ENCODE measurements at regions not wholly inside any gene's neighbourhood (a gene's known extent, or its start where the extent isn't known, plus 50 kb on each side); places are given as distances from the start of the nearest gene placed in this dataset.
"Not testable (repeated sequence)": the region's sequence is repeated elsewhere in the genome, so short reads cannot be mapped to it uniquely, and the experiment has no call there.

DNA sequence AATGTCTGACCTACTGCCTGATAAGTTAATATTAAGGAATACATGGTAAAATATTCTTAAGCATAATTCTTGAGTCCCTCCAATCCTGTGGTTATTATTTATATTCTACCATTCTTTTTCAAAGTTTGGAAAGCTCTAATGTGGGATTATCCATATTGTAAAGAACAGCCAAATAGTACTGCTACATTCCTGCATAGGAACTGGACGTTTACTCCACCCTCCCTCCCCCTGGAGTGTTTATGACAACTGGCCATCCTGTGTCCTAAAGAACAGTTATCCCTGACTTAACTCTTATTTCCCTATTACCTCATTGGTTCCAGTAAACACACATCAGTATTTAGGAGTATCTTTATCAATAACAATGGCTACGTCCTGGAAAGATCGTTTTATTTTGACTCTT, 308.7 kb upstream of the TFAP2D start:
- TF ChIP-seq ESRRG (CRISPR knock-in tag; IDR thresholded peaks at IDR 0.05) (no peak), OSR1 (CRISPR knock-in tag; IDR thresholded peaks at IDR 0.05) (no peak), BACH2 (CRISPR knock-in tag; IDR thresholded peaks at IDR 0.05; ENCODE audit: borderline replicate concordance) (no peak), CSDC2 (CRISPR knock-in tag; IDR thresholded peaks at IDR 0.05) (no peak), PPARA (CRISPR knock-in tag; IDR thresholded peaks at IDR 0.05; ENCODE audit: borderline replicate concordance) (no peak), ZNF8 (CRISPR knock-in tag; IDR thresholded peaks at IDR 0.05) (no peak), TCF4 (CRISPR knock-in tag; IDR thresholded peaks at IDR 0.05; ENCODE audit: borderline replicate concordance) (no peak)
- no peak for ATAC-seq

DNA sequence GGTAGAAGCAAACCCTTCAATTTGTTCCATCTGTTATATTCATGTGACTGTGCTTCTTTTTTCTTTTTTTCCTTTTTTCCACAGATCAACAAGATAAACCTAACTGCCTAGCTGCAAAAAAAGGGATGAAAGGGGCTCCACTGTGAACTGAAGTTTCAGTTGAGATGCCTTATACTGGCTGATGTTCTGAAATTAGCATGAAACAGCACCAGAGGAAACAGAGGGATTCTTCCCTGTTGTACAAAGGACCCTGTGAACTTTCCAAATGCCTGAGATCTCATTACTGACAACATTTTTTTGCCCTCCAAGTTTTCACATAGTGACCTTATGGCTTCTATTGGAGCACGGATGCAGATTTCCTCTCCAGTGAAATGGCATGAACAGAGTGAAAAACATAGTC, 302.7 kb upstream of the TFAP2D start:
- no peak for TF ChIP-seq SNAI2 (CRISPR knock-in tag; IDR thresholded peaks at IDR 0.05)
- TF ChIP-seq OSR1 (CRISPR knock-in tag; IDR thresholded peaks at IDR 0.05): no peak
- no peak for TF ChIP-seq ZNF70 (CRISPR knock-in tag; IDR thresholded peaks at IDR 0.05)
- TF ChIP-seq ZFP30 (CRISPR knock-in tag; IDR thresholded peaks at IDR 0.05): no peak
- TF ChIP-seq PPARA (CRISPR knock-in tag; IDR thresholded peaks at IDR 0.05; ENCODE audit: borderline replicate concordance): no peak
- TF ChIP-seq, protein P1, sequence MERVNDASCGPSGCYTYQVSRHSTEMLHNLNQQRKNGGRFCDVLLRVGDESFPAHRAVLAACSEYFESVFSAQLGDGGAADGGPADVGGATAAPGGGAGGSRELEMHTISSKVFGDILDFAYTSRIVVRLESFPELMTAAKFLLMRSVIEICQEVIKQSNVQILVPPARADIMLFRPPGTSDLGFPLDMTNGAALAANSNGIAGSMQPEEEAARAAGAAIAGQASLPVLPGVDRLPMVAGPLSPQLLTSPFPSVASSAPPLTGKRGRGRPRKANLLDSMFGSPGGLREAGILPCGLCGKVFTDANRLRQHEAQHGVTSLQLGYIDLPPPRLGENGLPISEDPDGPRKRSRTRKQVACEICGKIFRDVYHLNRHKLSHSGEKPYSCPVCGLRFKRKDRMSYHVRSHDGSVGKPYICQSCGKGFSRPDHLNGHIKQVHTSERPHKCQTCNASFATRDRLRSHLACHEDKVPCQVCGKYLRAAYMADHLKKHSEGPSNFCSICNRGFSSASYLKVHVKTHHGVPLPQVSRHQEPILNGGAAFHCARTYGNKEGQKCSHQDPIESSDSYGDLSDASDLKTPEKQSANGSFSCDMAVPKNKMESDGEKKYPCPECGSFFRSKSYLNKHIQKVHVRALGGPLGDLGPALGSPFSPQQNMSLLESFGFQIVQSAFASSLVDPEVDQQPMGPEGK (CRISPR knock-in tag; IDR thresholded peaks at IDR 0.05; ENCODE audit: borderline replicate concordance): no peak
- no peak for ATAC-seq

DNA sequence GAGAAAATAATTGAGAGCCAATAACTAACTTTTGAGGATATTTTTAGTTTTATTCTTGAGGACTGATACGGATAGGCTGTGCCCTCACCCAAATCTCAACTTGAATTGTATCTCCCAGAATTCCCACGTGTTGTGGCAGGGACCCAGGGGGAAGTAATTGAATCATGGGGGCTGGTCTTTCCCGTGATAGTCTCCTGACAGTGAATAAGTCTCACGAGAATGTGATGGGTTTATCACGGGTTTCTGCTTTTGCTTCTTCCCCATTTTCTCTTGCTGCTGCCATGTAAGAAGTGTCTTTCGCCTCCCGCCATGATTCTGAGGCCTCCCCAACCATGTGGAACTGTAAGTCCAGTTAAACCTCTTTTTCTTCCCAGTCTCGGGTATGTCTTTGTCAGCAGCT, 292.3 kb upstream of the TFAP2D start:
- not testable (repeated sequence) for ATAC-seq

DNA sequence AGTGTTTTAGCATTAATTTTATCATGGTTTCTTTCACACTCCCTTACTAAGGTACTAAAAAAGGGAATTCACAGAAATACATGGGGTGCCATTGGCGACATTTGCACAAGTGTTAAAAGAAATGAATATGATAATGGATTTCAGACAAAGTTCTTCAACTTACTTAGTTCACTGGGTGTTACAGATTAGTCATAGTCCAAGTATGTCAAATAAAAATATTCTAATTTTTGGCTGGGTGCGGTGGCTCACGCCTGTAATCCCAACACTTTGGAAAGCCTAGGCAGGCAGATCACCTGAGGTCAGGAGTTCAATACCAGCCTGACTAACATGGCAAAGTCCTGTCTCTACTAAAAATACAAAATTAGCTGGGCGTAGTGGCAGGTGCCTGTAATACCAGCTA, 286.1 kb upstream of the TFAP2D start:
- ATAC-seq: no peak

DNA sequence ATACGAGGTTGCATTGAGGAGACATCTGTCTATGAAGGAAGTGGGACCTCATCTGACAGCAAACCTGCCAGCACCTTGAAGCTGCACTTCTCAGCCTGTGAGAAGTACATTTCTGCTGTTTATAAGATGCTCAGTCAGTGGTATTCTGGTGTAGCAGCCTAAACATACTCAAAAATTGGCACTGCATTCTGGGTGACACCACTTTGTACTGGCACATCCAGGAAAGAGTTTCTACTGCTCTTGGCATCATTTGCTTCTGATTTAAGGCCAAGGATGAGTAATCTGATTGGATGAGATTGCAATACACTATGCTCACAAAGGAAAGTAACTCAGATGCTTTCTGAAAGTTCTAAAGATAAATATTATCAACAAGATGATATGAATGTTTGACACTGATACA, 275.4 kb upstream of the TFAP2D start:
- no peak for ATAC-seq
- TF ChIP-seq OSR1 (CRISPR knock-in tag; IDR thresholded peaks at IDR 0.05): no peak
- TF ChIP-seq GLIS3 (CRISPR knock-in tag; IDR thresholded peaks at IDR 0.05): no peak
- TF ChIP-seq, protein P2, sequence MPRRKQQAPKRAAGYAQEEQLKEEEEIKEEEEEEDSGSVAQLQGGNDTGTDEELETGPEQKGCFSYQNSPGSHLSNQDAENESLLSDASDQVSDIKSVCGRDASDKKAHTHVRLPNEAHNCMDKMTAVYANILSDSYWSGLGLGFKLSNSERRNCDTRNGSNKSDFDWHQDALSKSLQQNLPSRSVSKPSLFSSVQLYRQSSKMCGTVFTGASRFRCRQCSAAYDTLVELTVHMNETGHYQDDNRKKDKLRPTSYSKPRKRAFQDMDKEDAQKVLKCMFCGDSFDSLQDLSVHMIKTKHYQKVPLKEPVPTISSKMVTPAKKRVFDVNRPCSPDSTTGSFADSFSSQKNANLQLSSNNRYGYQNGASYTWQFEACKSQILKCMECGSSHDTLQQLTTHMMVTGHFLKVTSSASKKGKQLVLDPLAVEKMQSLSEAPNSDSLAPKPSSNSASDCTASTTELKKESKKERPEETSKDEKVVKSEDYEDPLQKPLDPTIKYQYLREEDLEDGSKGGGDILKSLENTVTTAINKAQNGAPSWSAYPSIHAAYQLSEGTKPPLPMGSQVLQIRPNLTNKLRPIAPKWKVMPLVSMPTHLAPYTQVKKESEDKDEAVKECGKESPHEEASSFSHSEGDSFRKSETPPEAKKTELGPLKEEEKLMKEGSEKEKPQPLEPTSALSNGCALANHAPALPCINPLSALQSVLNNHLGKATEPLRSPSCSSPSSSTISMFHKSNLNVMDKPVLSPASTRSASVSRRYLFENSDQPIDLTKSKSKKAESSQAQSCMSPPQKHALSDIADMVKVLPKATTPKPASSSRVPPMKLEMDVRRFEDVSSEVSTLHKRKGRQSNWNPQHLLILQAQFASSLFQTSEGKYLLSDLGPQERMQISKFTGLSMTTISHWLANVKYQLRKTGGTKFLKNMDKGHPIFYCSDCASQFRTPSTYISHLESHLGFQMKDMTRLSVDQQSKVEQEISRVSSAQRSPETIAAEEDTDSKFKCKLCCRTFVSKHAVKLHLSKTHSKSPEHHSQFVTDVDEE (CRISPR knock-in tag; IDR thresholded peaks at IDR 0.05): no peak
- TF ChIP-seq ZC3H10 (CRISPR knock-in tag; IDR thresholded peaks at IDR 0.05): no peak

More for the DNA sequence above, 286.1 kb upstream of the TFAP2D start:
- TF ChIP-seq ARNTL (CRISPR knock-in tag; IDR thresholded peaks at IDR 0.05; ENCODE audit: borderline replicate concordance, low read depth): no peak
- no peak for TF ChIP-seq ZNF70 (CRISPR knock-in tag; IDR thresholded peaks at IDR 0.05)
- no peak for TF ChIP-seq ESRRG (CRISPR knock-in tag; IDR thresholded peaks at IDR 0.05)
- TF ChIP-seq ZFP30 (CRISPR knock-in tag; IDR thresholded peaks at IDR 0.05): no peak
- TF ChIP-seq, protein P3, sequence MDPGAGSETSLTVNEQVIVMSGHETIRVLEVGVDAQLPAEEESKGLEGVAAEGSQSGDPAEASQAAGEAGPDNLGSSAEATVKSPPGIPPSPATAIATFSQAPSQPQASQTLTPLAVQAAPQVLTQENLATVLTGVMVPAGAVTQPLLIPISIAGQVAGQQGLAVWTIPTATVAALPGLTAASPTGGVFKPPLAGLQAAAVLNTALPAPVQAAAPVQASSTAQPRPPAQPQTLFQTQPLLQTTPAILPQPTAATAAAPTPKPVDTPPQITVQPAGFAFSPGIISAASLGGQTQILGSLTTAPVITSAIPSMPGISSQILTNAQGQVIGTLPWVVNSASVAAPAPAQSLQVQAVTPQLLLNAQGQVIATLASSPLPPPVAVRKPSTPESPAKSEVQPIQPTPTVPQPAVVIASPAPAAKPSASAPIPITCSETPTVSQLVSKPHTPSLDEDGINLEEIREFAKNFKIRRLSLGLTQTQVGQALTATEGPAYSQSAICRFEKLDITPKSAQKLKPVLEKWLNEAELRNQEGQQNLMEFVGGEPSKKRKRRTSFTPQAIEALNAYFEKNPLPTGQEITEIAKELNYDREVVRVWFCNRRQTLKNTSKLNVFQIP (CRISPR knock-in tag; IDR thresholded peaks at IDR 0.05; ENCODE audit: borderline replicate concordance, low read depth): no peak
- no peak for TF ChIP-seq ZFP3 (CRISPR knock-in tag; IDR thresholded peaks at IDR 0.05)
- no peak for TF ChIP-seq ZNF8 (CRISPR knock-in tag; IDR thresholded peaks at IDR 0.05)
- TF ChIP-seq TCF4 (CRISPR knock-in tag; IDR thresholded peaks at IDR 0.05; ENCODE audit: borderline replicate concordance): no peak
- no peak for TF ChIP-seq OSR1 (CRISPR knock-in tag; IDR thresholded peaks at IDR 0.05)

DNA sequence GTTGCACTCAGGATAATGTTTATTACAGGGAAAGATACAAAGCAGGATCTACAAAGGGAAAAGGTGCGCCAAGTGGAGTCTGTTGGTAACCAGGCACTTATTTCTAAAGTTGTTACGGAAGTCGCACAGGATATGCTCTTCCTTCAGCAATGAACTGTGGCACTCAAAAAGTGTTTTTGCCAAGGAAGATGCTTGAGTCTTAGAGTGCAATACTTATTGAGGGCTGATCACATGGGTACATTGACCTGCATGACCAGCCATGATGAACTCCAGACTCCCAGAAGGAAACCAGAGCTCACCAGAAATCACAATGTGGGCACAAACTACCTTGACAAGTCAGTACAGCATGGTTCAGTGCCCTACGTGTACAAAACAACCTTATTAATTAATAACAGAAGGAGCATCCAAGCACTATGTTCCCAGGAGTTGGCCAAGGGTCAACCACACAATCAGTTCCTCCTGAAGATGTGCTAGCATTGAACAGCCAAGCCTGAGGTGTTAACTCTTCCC, 270.7 kb upstream of the TFAP2D start:
- TF ChIP-seq ZC3H10 (CRISPR knock-in tag; IDR thresholded peaks at IDR 0.05) (no peak), OSR1 (CRISPR knock-in tag; IDR thresholded peaks at IDR 0.05) (no peak), ESRRG (CRISPR knock-in tag; IDR thresholded peaks at IDR 0.05) (no peak), PPARA (CRISPR knock-in tag; IDR thresholded peaks at IDR 0.05; ENCODE audit: borderline replicate concordance) (no peak), RARB (CRISPR knock-in tag; IDR thresholded peaks at IDR 0.05) (no peak), ARNTL (CRISPR knock-in tag; IDR thresholded peaks at IDR 0.05; ENCODE audit: borderline replicate concordance, low read depth) (no peak), CSDC2 (CRISPR knock-in tag; IDR thresholded peaks at IDR 0.05) (no peak), TOX (CRISPR knock-in tag; IDR thresholded peaks at IDR 0.05; ENCODE audit: borderline replicate concordance) (no peak)
- TF ChIP-seq, protein P2 (CRISPR knock-in tag; IDR thresholded peaks at IDR 0.05): no peak
- TF ChIP-seq, protein P1 (CRISPR knock-in tag; IDR thresholded peaks at IDR 0.05; ENCODE audit: borderline replicate concordance): no peak
- ATAC-seq: no peak

Data from SK-N-SH treated with all-trans-retinoic acid at 6 μM for 48 hours (cell line).